Fibroblast of lung (primary cell): ENCODE measurements at regions not wholly inside any gene's neighbourhood (a gene's known extent, or its start where the extent isn't known, plus 50 kb on each side); places are given as distances from the start of the nearest gene placed in this dataset.

Experiments
- DNase-seq, 2 donors: peaks; one replicate each; pipeline versions ENCODE4 v3.0.0 to v3.0.0-alpha.2; 2010; ENCODE audit warnings: low read depth in 2 of 2
- H2AFZ ChIP-seq: 2 replicates; pipeline ENCODE4 v1.5.1; 2012; ENCODE audit warnings: low read length, control low read depth, inconsistent platforms
- H3K27ac ChIP-seq: 2 replicates; pipeline ENCODE4 v1.5.1; 2011; ENCODE audit warnings: low read length, control low read depth; ENCODE audit not compliant: insufficient read depth
- H3K27me3 ChIP-seq: 2 replicates; pipeline ENCODE4 v1.5.1; 2011; ENCODE audit warnings: mild to moderate bottlenecking, low read length; ENCODE audit not compliant: control insufficient read depth, insufficient read depth
- H3K36me3 ChIP-seq: 2 replicates; pipeline ENCODE4 v1.5.1; 2011; ENCODE audit warnings: low read length; ENCODE audit not compliant: control insufficient read depth, insufficient read depth
- H3K4me1 ChIP-seq: 2 replicates; pipeline ENCODE4 v1.5.1; 2011; ENCODE audit warnings: low read length; ENCODE audit not compliant: control insufficient read depth, insufficient read depth; ENCODE audit errors: extremely low read depth
- H3K4me2 ChIP-seq: 2 replicates; pipeline ENCODE4 v1.5.1; 2011; ENCODE audit warnings: low read length, control low read depth; ENCODE audit not compliant: insufficient read depth; ENCODE audit errors: extremely low read depth
- H3K4me3 ChIP-seq, 4 experiments: fragments of 200-600 bp in 1 of 4; sonication (generic) in 1 of 4; replicated peaks in 1 of 4; 2 replicates each; pipeline ENCODE4 v1.5.1; 2011 to 2016; ENCODE audit warnings: low read length in 4 of 4, low read depth in 3 of 4, mild to moderate bottlenecking in 3 of 4, control low read depth in 2 of 4, inconsistent platforms in 1 of 4, mixed read lengths in 1 of 4; ENCODE audit not compliant: insufficient read depth in 1 of 4; ENCODE audit errors: control extremely low read depth in 1 of 4
- H3K79me2 ChIP-seq: 2 replicates; pipeline ENCODE4 v1.5.1; 2012; ENCODE audit warnings: mild to moderate bottlenecking, low read length, inconsistent platforms; ENCODE audit not compliant: control insufficient read depth, insufficient read depth
- H3K9ac ChIP-seq: 2 replicates; pipeline ENCODE4 v1.5.1; 2011; ENCODE audit warnings: mild to moderate bottlenecking, low read length, control low read depth; ENCODE audit not compliant: insufficient read depth
- H3K9me3 ChIP-seq: 2 replicates; pipeline ENCODE4 v1.5.1; 2012; ENCODE audit warnings: low read depth, low read length; ENCODE audit not compliant: control insufficient read depth, insufficient read depth
- H4K20me1 ChIP-seq: 2 replicates; pipeline ENCODE4 v1.5.1; 2011; ENCODE audit warnings: low read length; ENCODE audit not compliant: control insufficient read depth, insufficient read depth; ENCODE audit errors: extremely low read depth
- CTCF ChIP-seq, 2 donors: IDR thresholded peaks in 1 of 2; conservative IDR thresholded peaks in 1 of 2; 1 replicate in 1 of 2; 2 replicates in 1 of 2; pipeline ENCODE4 v1.5.1; 2011 to 2012; ENCODE audit warnings: low read length in 2 of 2, control low read depth in 1 of 2, inconsistent platforms in 1 of 2, low read depth in 1 of 2, mild to moderate bottlenecking in 1 of 2
- EZH2 ChIP-seq: IDR thresholded peaks from 2 replicates; pipeline ENCODE4 v1.5.1; 2012; ENCODE audit warnings: low read length, control low read depth, mild to moderate bottlenecking; ENCODE audit errors: missing control alignments

- no peaks in the 10 kb centered on the region for H3K79me2 ChIP-seq
- H3K27me3 ChIP-seq, result no peaks in the 10 kb centered on the region
- no peak overlapping the region for H3K9ac ChIP-seq
- no peak overlapping the region for H3K4me2 ChIP-seq
- H3K9me3 ChIP-seq, result no peaks in the 10 kb centered on the region
- H3K27ac ChIP-seq, result no peak overlapping the region
- DNase-seq, result no peak
- H3K4me3 ChIP-seq, result no peak overlapping the region
- TF ChIP-seq CTCF (conservative IDR thresholded peaks at IDR 0.05 in 1 of 2, IDR thresholded peaks at IDR 0.05 in 1 of 2; ENCODE audit: low read depth in 1 of 2, low read length in 2 of 2), result no peak
- TF ChIP-seq EZH2, result no peak
- H3K36me3 ChIP-seq, result no peaks in the 10 kb centered on the region
- H3K4me1 ChIP-seq, result no peaks in the 10 kb centered on the region
- H4K20me1 ChIP-seq, result no peaks in the 10 kb centered on the region
- no peak overlapping the region for H2AFZ ChIP-seq
These were observed 316.1 kb downstream of the GALC start for GRCh38 chr14:87676814-87677437.

- TF ChIP-seq EZH2 (no peak), CTCF (conservative IDR thresholded peaks at IDR 0.05 in 1 of 2, IDR thresholded peaks at IDR 0.05 in 1 of 2; ENCODE audit: low read depth in 1 of 2, low read length in 2 of 2) (no peak)
- Histone ChIP-seq H3K4me2 (no peak overlapping the region), H3K27ac (no peak overlapping the region), H3K27me3 (no peaks in the 10 kb centered on the region), H4K20me1 (no peaks in the 10 kb centered on the region), H3K4me1 (no peaks in the 10 kb centered on the region), H3K4me3 (no peak overlapping the region), H3K36me3 (no peaks in the 10 kb centered on the region), H3K79me2 (no peaks in the 10 kb centered on the region), H2AFZ (no peak overlapping the region), H3K9ac (no peak overlapping the region), H3K9me3 (no peaks in the 10 kb centered on the region)
- DNase-seq, result peak in 1 of 2 donors; percentile 63
These were observed 325.3 kb downstream of the GALC start for GRCh38 chr14:87667659-87668058.

GRCh38 chr14:87656315-87656714 lies 336.7 kb downstream of the GALC start:
- Histone ChIP-seq H3K4me3 (no peak overlapping the region), H2AFZ (no peak overlapping the region), H3K27ac (no peak overlapping the region), H3K79me2 (no peaks in the 10 kb centered on the region), H3K4me2 (no peak overlapping the region), H3K36me3 (no peaks in the 10 kb centered on the region), H3K27me3 (no peaks in the 10 kb centered on the region), H3K9me3 (no peaks in the 10 kb centered on the region), H3K4me1 (no peaks in the 10 kb centered on the region), H3K9ac (no peak overlapping the region), H4K20me1 (no peaks in the 10 kb centered on the region)
- no peak for TF ChIP-seq EZH2
- no peak for TF ChIP-seq CTCF (conservative IDR thresholded peaks at IDR 0.05 in 1 of 2, IDR thresholded peaks at IDR 0.05 in 1 of 2; ENCODE audit: low read depth in 1 of 2, low read length in 2 of 2)
- DNase-seq, result no peak
